Thyroid gland (tissue), 4 donors: ENCODE measurements at regions not wholly inside any gene's neighbourhood (a gene's known extent, or its start where the extent isn't known, plus 50 kb on each side); places are given as distances from the start of the nearest gene placed in this dataset.

Source experiments
- POLR2A ChIP-seq, 2 donors: fragments of 450-650 bp; IDR thresholded peaks; one replicate each; pipeline ENCODE4 v1.6.1; 2017; ENCODE audit warnings: antibody characterized with exemption in 2 of 2, mild to moderate bottlenecking in 2 of 2, moderate library complexity in 1 of 2
- TF ChIP-seq, protein P1 (sequence below), 6 experiments: fragments of 200-600 bp in 3 of 6; fragments of 450-650 bp in 3 of 6; sonication (generic) in 3 of 6; IDR thresholded peaks; one replicate each; pipeline ENCODE4 v1.5.1; 2016 to 2019; ENCODE audit warnings: antibody characterized with exemption in 6 of 6, mild to moderate bottlenecking in 2 of 6, inconsistent platforms in 1 of 6, moderate library complexity in 1 of 6

DNA sequence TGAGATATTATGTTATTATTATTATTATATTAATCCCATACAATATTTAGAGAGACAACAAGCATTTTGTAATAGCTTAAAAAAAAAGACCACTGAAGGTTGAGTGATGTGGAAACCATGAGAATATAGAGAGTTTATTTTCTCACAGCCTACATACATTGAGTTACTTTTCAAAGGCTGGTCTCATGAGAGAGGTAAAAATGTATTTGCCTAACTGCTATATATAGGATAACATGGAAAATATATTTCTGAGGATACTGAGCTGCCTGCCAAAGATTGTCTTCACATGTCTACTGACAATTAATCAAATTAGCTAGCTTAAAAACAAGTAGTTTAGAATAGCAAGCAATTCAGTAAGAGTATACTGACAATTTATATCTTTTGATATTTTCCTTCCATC is 192.2 kb upstream of the NRIP1 start:
- TF ChIP-seq, protein P1, sequence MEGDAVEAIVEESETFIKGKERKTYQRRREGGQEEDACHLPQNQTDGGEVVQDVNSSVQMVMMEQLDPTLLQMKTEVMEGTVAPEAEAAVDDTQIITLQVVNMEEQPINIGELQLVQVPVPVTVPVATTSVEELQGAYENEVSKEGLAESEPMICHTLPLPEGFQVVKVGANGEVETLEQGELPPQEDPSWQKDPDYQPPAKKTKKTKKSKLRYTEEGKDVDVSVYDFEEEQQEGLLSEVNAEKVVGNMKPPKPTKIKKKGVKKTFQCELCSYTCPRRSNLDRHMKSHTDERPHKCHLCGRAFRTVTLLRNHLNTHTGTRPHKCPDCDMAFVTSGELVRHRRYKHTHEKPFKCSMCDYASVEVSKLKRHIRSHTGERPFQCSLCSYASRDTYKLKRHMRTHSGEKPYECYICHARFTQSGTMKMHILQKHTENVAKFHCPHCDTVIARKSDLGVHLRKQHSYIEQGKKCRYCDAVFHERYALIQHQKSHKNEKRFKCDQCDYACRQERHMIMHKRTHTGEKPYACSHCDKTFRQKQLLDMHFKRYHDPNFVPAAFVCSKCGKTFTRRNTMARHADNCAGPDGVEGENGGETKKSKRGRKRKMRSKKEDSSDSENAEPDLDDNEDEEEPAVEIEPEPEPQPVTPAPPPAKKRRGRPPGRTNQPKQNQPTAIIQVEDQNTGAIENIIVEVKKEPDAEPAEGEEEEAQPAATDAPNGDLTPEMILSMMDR (IDR thresholded peaks at IDR 0.05): no peak
- TF ChIP-seq POLR2A (IDR thresholded peaks at IDR 0.05): no peak
